DND-41 (cell line): ENCODE measurements at regions not wholly inside any gene's neighbourhood (a gene's known extent, or its start where the extent isn't known, plus 50 kb on each side); places are given as distances from the start of the nearest gene placed in this dataset.

ENCODE experiments used
- CTCF ChIP-seq: IDR thresholded peaks from 2 replicates; pipeline ENCODE4 v1.5.1; 2012; ENCODE audit warnings: borderline replicate concordance, low read length, moderate library complexity, mild to moderate bottlenecking; ENCODE audit not compliant: poor library complexity, severe bottlenecking; ENCODE audit errors: extremely low read depth
- EZH2 ChIP-seq: IDR thresholded peaks from 3 replicates; pipeline ENCODE4 v1.6.1; 2012; ENCODE audit warnings: borderline replicate concordance, low read depth, mild to moderate bottlenecking, moderate library complexity, low read length, inconsistent platforms; ENCODE audit not compliant: severe bottlenecking

DNA sequence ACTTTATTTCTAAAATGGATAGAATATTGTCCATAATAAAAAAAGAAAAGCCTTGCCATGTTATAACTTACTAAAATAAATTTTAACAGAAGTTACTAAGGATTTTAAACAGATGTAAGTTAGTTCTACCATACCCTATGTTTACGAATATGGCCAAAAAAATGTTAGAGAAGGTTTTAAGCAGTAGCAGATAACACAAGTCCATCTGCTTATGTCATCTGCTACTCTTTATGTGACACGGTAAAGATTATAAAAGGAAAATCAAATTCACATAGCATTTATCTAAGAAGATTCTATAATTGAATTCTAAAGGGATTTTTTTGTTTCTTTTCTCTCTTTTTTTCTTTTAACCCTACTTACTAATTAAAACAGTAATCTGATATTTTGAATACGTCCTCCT, 114.2 kb upstream of the MIR17HG start:
- TF ChIP-seq CTCF (no peak), EZH2 (no peak)
